OCI-LY3 (cell line): ENCODE measurements at regions not wholly inside any gene's neighbourhood (a gene's known extent, or its start where the extent isn't known, plus 50 kb on each side); places are given as distances from the start of the nearest gene placed in this dataset.

Source experiments
- EZH2phosphoT487 ChIP-seq: fragments of 200-600 bp; shearing (Covaris generic); IDR thresholded peaks from 2 replicates; pipeline ENCODE4 v1.6.1; 2018; ENCODE audit warnings: antibody characterized with exemption, mixed run types, low read depth
- TF ChIP-seq, protein P1 (sequence below): fragments of 200-600, 300-600 bp; sonication (generic); IDR thresholded peaks from 2 replicates; pipeline ENCODE4 v1.5.1; 2014; ENCODE audit warnings: antibody characterized with exemption, low read length, low read depth

DNA sequence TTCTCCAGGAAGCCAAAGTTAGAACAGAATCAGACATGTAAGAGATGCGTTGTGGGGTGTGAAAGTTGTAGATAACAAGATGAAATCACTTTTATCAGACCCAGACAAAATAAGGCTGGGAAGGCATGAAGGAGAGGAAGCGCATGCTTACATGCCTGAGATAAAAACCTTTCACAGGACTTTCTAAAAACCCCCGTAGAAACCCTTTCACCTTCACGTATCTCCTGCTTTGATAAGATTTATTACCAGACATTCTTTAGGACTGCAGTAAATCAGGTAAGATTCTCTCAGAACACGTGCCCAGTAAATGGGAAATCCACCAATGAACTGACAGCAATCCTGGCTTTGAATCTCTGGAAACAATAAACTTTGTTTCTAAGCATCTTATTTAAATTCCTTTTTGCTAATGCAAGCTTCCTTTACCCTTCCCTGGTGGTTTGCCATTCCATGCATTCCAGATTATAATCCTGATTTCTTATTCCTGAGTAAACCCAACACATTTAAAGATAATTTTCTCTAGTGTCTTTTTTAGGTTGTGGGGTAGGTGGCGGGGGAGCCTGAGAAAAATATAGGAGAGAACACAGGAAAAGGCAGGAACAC lies 254.6 kb upstream of the LDB2 start:
- TF ChIP-seq, protein P1, sequence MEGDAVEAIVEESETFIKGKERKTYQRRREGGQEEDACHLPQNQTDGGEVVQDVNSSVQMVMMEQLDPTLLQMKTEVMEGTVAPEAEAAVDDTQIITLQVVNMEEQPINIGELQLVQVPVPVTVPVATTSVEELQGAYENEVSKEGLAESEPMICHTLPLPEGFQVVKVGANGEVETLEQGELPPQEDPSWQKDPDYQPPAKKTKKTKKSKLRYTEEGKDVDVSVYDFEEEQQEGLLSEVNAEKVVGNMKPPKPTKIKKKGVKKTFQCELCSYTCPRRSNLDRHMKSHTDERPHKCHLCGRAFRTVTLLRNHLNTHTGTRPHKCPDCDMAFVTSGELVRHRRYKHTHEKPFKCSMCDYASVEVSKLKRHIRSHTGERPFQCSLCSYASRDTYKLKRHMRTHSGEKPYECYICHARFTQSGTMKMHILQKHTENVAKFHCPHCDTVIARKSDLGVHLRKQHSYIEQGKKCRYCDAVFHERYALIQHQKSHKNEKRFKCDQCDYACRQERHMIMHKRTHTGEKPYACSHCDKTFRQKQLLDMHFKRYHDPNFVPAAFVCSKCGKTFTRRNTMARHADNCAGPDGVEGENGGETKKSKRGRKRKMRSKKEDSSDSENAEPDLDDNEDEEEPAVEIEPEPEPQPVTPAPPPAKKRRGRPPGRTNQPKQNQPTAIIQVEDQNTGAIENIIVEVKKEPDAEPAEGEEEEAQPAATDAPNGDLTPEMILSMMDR = no peak
- TF ChIP-seq EZH2phosphoT487 = no peak
